LNCAP (cell line): ENCODE measurements at regions not wholly inside any gene's neighbourhood (a gene's known extent, or its start where the extent isn't known, plus 50 kb on each side); places are given as distances from the start of the nearest gene placed in this dataset.

ENCODE experiments used
- CTCF ChIP-seq: fragments of 450-650 bp; IDR thresholded peaks from 2 replicates; pipeline ENCODE4 v1.5.1; 2017; ENCODE audit warnings: mild to moderate bottlenecking

GRCh38 chr2:235224410-235224809, 269.4 kb upstream of the AGAP1 start:
- TF ChIP-seq CTCF: no peak

- no peak for TF ChIP-seq CTCF
These were observed 268.6 kb upstream of the AGAP1 start for GRCh38 chr2:235225261-235225660.

- no peak for TF ChIP-seq CTCF
These were observed 266.3 kb upstream of the AGAP1 start for GRCh38 chr2:235227590-235227989.

GRCh38 chr2:235229236-235229635, 264.6 kb upstream of the AGAP1 start:
- TF ChIP-seq CTCF: no peak

- TF ChIP-seq CTCF: no peak
These were observed 262.8 kb upstream of the AGAP1 start for GRCh38 chr2:235230821-235231601.

GRCh38 chr2:235232449-235233433, 261.1 kb upstream of the AGAP1 start:
- TF ChIP-seq CTCF: no peak

GRCh38 chr2:235234736-235235135, 259.1 kb upstream of the AGAP1 start:
- no peak for TF ChIP-seq CTCF
